8988T (cell line): ENCODE measurements at regions not wholly inside any gene's neighbourhood (a gene's known extent, or its start where the extent isn't known, plus 50 kb on each side); places are given as distances from the start of the nearest gene placed in this dataset.

ENCODE experiments used
- DNase-seq: peaks from one replicate; pipeline ENCODE4 v3.0.0; 2011

DNA sequence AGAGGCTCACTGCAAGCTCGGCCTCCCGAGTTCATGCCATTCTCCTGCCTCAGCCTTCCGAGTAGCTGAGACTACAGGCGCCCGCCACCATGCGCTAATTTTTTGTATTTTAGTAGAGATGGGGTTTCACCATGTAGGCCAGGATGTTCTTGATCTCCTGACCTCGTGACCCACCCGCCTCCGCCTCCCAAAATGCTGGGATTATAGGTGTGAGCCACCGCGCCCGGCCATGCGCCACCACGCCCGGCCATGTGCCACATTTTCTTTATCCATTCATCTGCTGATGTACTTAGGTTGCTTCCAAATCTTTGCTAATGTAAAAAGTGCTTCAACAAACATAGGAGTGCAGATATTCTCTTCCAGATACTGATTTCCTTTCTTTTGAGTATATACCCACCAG lies 408.6 kb downstream of the CAAP1 start:
- no peak for DNase-seq

DNA sequence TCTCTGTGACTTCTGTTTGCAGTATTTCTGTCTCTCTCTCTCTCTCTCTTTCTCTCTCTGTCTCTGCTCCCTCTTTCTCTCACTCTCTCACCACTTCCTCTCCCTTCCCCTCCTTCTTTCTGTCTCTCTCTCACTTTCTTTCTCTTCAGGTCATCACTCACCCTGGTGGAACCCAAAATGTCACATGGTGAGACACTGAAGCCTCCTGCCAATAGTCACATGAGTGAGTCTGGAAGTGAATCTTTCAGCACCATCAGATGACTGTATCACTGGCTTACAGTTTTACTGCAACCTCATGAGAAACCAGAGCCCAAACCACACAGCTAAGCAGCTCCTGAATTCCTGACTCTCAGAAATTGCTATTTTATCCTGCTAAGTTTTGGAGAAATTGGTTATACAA lies 414.6 kb downstream of the CAAP1 start:
- DNase-seq = no peak

DNA sequence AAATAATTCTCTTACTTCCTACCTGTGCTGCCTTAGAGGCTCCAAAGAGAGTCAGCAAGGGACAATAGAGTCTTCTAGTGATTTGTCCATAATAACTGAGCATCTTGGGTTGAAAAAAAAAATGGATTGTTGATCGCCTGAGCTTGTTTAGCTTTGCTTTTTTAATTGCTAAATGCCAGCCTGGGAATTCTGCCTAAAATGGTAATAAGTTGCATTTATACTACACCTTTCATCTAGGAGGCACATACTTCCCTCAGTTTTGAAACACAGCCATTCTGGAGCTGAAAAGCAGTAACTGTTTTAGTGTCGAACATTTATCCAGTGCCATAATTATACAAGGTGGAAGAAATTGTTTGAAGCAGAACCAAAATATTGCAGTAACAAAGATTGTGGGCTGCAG lies 421.3 kb downstream of the CAAP1 start:
- DNase-seq = no peak

GRCh38 chr9:26470284-26470683 lies 422.3 kb downstream of the CAAP1 start:
- DNase-seq = no peak

GRCh38 chr9:26463837-26464236 lies 428.8 kb downstream of the CAAP1 start:
- DNase-seq = no peak

DNA sequence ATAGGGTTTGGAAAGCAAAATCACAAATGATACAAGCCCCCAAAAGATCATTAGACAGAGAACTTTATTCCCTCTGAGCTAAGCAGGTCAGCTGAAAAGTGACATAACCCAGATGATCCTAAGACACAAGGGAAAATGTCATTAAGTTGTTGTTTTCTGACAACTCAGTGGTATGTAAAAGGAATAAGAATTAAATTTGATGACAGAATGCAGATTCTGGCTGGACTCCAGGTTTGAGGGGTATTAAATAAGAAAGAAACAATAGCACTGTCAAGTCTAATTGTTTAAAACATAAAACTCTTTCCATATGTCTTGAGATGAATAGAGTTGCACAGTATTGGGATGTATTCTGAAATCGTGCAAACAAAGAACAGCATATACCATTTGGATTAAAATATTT lies 429.9 kb downstream of the CAAP1 start:
- no peak for DNase-seq

DNA sequence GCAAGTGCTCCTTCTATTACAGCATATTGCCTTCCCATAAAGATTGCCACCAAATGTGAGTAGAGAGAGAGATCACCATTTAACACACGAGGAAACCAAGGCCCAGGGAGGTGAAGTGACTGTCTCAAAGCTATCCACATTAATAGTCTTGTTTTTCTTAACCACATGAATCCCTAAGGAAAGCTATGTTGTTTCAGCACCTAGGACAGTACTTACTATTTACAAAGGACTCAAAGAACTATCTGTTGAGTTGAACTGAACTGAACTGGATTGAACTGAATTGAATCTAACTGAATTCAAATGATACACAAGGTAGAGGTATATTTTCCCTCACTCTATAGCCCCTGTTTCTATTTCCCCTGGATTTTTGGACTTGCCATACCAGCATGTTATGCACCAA lies 430.4 kb downstream of the CAAP1 start:
- no peak for DNase-seq

- no peak for DNase-seq
Measured at GRCh38 chr9:26460624-26461023, 432.0 kb downstream of the CAAP1 start.

- no peak for DNase-seq
Measured at GRCh38 chr9:26459959-26460358, 432.6 kb downstream of the CAAP1 start.

GRCh38 chr9:26458054-26458453 lies 434.5 kb downstream of the CAAP1 start:
- no peak for DNase-seq

DNA sequence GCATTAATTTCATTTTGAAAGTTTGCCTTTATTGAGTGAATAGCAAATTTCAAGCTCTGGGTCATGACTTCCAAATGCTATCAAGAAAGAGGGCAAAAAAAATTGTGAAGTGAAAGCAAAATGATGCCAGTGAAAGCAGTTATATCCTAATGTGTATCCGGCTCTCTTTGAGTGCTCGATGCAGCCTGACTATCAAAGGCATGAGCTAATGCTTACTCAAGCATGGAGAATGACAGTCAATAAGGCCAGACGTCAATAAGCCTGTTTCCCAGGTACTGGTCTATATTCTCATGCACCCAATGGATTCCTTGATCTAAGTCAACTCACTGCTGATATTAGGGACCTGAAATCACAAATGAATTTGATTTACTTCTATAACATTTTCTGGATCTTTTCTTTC lies 435.5 kb downstream of the CAAP1 start:
- DNase-seq = no peak

DNA sequence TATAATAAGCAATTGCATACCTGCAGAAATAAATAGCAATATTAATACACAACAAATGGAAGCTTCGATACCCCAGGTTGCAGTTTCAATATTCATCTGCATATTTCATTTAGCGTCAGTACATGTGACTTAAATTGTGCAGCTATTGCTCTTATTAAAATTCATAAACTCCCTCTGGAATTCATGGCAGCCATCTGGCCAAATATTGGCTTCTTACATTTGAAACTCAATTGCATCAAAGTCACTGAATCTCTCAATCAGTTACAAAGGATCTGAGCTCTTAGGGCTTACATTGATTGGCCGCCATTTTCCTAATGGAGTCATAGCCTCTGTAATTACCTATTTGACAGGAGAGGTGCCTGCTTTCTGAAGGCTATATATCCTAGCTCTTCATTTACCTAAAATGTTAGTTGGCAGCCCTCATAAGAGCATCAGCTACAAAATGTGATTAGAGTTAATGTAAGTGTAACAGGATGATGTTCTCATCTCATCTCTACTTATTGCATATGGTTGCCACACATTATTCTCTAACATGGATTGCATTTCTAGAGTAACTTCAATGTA lies 453.5 kb downstream of the CAAP1 start:
- DNase-seq = no peak

DNA sequence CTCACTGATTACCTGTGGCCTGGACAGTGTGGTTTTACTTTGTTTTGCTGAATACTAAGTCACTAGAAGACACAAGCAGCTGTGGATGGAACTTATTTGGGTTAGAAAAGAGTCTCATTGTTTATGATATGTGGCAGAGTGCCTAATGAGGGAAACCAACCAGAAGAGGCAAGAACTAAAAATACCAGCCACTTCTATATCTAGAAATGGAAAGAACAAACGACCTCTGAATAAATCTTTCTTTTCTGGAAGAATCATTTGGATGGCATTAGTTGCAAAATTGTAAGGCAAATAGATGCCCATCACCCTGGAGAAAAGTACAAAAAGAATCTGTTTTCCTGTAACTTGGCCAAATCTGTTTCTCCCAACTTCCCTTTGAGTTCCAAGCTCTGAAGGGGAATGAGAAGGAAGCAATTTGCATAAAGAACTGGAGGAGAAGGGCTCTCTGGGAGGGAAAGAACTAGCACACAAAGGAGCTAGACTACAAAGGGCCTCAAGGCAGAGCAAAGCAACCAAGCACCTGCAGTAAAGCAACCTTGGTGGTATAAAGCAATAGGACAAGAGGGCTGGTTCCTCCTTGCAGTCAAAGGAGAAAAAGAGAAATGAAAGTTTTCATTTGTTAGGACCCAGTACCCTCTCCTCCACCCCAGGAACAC lies 455.4 kb downstream of the CAAP1 start:
- DNase-seq = no peak

DNA sequence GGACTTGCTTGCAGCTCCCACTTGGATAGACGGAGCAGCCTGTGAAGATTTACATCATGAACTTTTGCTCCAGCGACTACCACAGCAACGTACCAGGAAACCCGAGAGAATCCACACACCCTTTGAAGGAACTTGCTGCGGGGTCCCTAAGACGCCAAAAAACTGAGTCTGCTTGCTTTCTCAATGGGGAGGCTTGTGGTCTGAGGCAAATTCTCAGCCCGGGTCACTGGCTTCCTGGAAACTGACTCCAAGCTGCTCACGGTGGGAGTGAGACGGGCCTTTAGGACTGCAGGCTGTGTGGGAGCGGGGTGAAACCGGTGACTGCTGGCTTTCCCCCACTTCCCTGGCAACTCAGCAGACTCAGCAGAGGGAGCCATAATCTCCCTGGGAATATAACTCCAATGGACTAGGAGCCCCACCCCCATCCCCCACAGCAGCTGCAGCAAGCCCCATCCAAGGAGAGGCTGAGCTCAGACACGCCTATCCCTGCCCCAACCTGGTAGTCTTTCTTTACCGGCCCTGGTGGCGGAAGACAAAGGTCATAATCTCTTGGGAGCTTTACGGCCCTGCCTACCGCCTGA lies 466.0 kb downstream of the CAAP1 start:
- no peak for DNase-seq

GRCh38 chr9:26418480-26418879 lies 474.1 kb downstream of the CAAP1 start:
- DNase-seq = no peak

DNA sequence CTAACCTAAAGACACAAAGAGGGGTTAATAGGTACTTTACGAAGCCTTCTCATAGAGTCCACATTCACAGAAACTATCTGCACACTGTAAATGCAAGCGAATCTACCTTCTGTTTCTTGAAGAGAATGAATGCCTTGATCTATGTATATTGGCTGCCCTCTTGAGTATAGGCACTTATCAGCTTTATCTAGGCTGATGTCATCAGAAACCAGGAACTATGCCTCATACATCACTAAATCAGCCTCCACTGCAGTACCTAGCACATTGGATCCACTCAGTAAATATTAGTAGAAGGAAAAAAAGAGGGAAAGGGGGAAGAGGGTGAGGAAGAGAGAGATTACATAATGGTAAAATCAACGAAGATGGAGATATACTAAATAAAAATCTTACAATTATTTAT lies 477.1 kb downstream of the CAAP1 start:
- no peak for DNase-seq

DNA sequence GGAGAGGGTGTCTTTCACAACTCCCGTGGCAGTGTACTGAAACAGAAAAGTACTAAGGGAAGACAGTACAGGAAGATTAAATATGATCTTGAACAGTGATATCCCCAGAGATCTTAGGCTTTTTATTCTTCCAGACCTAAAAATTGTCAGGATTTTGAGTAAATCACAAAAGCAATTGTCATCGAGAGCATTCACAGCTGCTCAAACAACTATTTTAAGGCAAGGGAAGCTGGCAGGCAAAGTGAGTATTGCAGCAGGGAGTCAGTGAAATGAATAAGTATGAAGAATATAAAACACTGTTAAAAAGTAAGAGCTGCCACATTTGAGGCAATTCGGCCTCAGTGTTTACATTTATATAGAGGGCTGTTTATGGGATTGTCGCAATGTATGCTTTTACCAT lies 479.0 kb downstream of the CAAP1 start:
- no peak for DNase-seq

- DNase-seq = no peak
Measured at GRCh38 chr9:26412446-26412845, 480.2 kb downstream of the CAAP1 start.

GRCh38 chr9:26406676-26407075 lies 485.9 kb downstream of the CAAP1 start:
- no peak for DNase-seq

GRCh38 chr9:26399556-26399955 lies 493.0 kb downstream of the CAAP1 start:
- no peak for DNase-seq

- no peak for DNase-seq
Measured at GRCh38 chr9:26394025-26394424, 498.6 kb downstream of the CAAP1 start.

DNA sequence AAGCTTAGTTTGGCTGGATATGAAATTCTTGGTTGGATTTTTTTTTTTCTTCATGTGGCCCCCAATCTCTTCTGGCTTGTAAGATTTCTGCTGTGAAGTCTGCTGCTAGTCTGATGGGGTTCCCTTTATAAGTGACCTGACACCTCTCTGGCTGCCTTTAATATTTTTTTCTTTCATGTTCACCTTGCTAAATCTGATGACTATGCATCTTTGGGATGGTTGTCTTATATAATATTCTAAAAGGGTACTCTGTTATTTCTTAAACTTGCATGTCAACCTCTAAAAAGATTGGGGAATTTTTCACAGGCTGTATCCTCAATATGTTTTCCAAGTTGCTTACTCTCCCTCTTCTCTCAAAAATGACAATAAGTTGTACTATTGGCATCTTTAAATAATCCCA lies 500.0 kb downstream of the CAAP1 start:
- DNase-seq = no peak

- DNase-seq = no peak
Measured at GRCh38 chr9:26391036-26391435, 501.6 kb downstream of the CAAP1 start.

DNA sequence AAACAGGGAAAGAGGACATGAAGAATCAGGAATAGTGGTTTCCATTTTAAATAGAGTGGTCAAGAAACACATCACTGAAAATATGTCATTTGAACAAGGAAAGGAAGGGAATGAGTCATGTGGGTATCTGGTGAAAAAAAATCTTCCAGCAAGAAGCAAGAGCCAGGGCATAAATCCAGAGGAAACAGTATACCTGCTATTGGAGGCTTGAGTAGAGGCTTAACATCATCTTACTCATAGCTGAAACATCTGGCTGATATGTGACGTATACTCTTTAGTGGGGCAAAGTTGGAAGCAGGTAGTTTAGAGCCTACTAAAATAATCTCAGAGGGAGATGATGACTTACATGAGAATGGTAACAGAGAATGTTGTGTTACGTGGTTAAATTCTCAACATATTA lies 517.2 kb downstream of the CAAP1 start:
- no peak for DNase-seq

GRCh38 chr9:26373616-26374015 lies 519.0 kb downstream of the CAAP1 start:
- DNase-seq = no peak
